Skeletal muscle satellite cell (primary cell): ENCODE measurements at regions not wholly inside any gene's neighbourhood (a gene's known extent, or its start where the extent isn't known, plus 50 kb on each side); places are given as distances from the start of the nearest gene placed in this dataset.

Source experiments
- H3K27me3 ChIP-seq: 2 replicates; pipeline ENCODE4 v1.7.0; 2013; ENCODE audit warnings: low read length; ENCODE audit not compliant: control insufficient read depth, insufficient read depth
- H3K36me3 ChIP-seq: 2 replicates; pipeline ENCODE4 v1.7.0; 2013; ENCODE audit warnings: mild to moderate bottlenecking, control low read depth, low read length; ENCODE audit not compliant: insufficient read depth
- H3K4me1 ChIP-seq: 2 replicates; pipeline ENCODE4 v1.7.0; 2013; ENCODE audit warnings: low read length; ENCODE audit not compliant: control insufficient read depth, insufficient read depth
- H3K4me2 ChIP-seq: 2 replicates; pipeline ENCODE4 v1.7.0; 2013; ENCODE audit warnings: mild to moderate bottlenecking, low read length
- H3K4me3 ChIP-seq: 2 replicates; pipeline ENCODE4 v1.7.0; 2013; ENCODE audit warnings: low read length
- H3K9ac ChIP-seq: 2 replicates; pipeline ENCODE4 v1.7.0; 2013; ENCODE audit warnings: mild to moderate bottlenecking, low read depth, low read length, moderate library complexity
- H3K9me3 ChIP-seq: replicated peaks from 2 replicates; pipeline ENCODE4 v1.7.0; 2013; ENCODE audit warnings: mild to moderate bottlenecking, control low read depth, low read length

GRCh38 chr2:192473331-192473730 lies 278.6 kb upstream of the TMEFF2 start:
- H3K9me3 ChIP-seq, result no peaks in the 10 kb centered on the region
- H3K4me2 ChIP-seq, result no peak overlapping the region
- H3K27me3 ChIP-seq, result no peaks in the 10 kb centered on the region
- H3K9ac ChIP-seq, result no peak overlapping the region
- no peak overlapping the region for H3K4me3 ChIP-seq
- H3K36me3 ChIP-seq, result no peaks in the 10 kb centered on the region
- H3K4me1 ChIP-seq, result no peaks in the 10 kb centered on the region

DNA sequence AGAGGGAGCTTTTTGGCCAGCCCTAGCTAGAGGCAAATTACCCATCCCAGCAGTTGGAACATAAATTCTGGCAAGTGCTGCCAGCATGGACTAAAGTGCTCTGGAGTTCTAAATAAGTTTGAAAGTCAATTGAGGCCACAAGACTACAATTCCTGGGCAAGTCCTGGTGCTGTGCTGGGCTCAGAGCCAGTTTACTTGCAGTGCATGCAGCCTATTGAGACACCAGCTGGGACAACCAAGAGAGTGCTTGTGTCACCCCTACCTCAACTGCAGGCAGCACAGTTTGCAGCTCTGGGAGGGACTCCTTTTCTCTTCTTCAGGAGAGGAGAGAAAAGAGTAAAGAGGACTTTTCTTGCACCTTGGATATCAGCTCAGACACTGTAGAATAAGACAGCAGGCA lies 277.2 kb upstream of the TMEFF2 start:
- Histone ChIP-seq H3K9ac (no peak overlapping the region), H3K4me3 (no peak overlapping the region), H3K9me3 (no peaks in the 10 kb centered on the region), H3K36me3 (no peaks in the 10 kb centered on the region), H3K4me2 (no peak overlapping the region), H3K4me1 (no peaks in the 10 kb centered on the region), H3K27me3 (no peaks in the 10 kb centered on the region)

- H3K4me1 ChIP-seq, result no peaks in the 10 kb centered on the region
- no peaks in the 10 kb centered on the region for H3K36me3 ChIP-seq
- H3K4me2 ChIP-seq, result no peak overlapping the region
- H3K27me3 ChIP-seq, result no peaks in the 10 kb centered on the region
- H3K9ac ChIP-seq, result no peak overlapping the region
- H3K4me3 ChIP-seq, result no peak overlapping the region
- H3K9me3 ChIP-seq, result no peaks in the 10 kb centered on the region
Observed at GRCh38 chr2:192469612-192470011, 274.9 kb upstream of the TMEFF2 start.

DNA sequence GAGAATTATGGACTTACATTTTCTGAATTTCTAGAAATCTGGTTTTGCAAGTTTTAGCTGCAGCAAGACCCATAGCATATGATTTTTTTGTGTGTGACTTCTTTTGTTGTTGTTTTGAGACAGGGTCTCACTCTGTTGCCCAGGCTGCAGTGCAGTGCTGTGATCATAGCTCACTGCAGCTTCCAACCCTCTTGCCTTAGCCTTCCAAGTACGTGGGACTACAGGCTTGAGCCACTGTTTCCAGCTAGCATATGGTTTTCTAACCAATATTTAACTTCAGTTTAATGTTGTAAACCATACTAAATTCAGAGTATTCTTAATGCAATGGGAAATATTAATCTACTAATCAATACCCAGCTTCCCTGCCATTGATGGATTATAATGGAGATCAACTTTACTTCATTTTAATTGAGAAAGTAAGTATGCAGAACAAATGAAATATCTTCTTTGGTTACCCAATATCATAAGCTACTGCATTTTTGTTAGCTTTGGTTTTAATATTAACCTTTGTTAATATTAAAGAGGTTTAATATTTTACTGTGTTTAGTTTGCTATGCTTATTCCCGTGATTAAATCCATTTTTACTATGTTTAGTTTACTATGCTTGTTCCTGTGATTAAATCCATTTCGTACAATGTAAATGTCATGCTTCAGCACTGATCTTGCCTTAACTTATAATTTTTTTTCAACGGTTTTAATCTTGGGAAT lies 273.4 kb upstream of the TMEFF2 start:
- no peaks in the 10 kb centered on the region for H3K36me3 ChIP-seq
- H3K9ac ChIP-seq, result no peak overlapping the region
- H3K4me1 ChIP-seq, result no peaks in the 10 kb centered on the region
- no peaks in the 10 kb centered on the region for H3K27me3 ChIP-seq
- H3K4me3 ChIP-seq, result no peak overlapping the region
- no peak overlapping the region for H3K4me2 ChIP-seq
- no peaks in the 10 kb centered on the region for H3K9me3 ChIP-seq

DNA sequence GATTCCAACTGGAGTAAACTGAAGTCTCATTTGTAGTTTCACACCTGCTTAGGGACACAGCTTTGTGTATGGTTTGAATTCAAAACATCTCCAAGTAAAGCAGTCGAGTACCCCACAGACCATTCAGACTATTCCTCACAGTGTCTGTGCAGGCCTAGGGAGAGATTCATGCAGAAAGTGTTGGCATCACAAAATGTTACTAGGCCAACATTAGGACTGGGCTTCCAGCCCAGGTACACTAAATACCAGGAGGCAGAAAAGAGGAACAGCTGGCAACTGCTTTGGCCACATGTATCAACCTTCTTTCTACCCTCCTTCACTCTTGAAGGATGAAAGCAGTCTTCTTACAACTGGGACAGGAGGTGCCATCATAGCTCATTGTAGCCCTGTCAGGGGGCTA lies 270.4 kb upstream of the TMEFF2 start:
- Histone ChIP-seq H3K4me3 (no peak overlapping the region), H3K36me3 (no peaks in the 10 kb centered on the region), H3K4me1 (no peaks in the 10 kb centered on the region), H3K4me2 (no peak overlapping the region), H3K9me3 (no peaks in the 10 kb centered on the region), H3K9ac (no peak overlapping the region), H3K27me3 (no peaks in the 10 kb centered on the region)

- Histone ChIP-seq H3K27me3 (no peaks in the 10 kb centered on the region), H3K9ac (no peak overlapping the region), H3K36me3 (no peaks in the 10 kb centered on the region), H3K9me3 (no peaks in the 10 kb centered on the region), H3K4me1 (no peaks in the 10 kb centered on the region), H3K4me3 (no peak overlapping the region), H3K4me2 (no peak overlapping the region)
Observed at GRCh38 chr2:192459422-192459821, 264.7 kb upstream of the TMEFF2 start.

DNA sequence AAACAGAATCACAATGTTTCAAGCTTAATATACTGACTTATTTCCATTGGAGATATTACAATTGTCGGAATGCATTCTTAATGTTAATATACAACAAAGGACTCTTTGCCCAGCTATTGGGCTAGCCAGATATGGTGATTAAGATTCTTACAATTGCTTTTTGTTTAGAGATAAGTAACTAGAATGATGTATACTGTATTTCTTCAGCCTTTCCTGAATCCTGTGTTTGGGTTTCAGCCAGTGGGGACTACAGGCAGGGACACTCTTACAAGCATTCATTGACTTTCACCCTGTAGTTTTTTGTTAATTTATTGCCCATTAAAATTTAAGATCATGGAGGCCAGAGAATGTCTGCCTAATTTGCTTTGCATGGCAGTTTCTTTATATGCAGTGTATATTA lies 254.1 kb upstream of the TMEFF2 start:
- Histone ChIP-seq H3K4me2 (no peak overlapping the region), H3K36me3 (no peaks in the 10 kb centered on the region), H3K9me3 (no peaks in the 10 kb centered on the region), H3K4me3 (no peak overlapping the region), H3K9ac (no peak overlapping the region), H3K4me1 (no peaks in the 10 kb centered on the region), H3K27me3 (no peaks in the 10 kb centered on the region)

GRCh38 chr2:192444286-192444838 lies 249.6 kb upstream of the TMEFF2 start:
- H3K4me2 ChIP-seq, result no peak overlapping the region
- H3K9ac ChIP-seq, result no peak overlapping the region
- no peak overlapping the region for H3K4me3 ChIP-seq
- no peaks in the 10 kb centered on the region for H3K27me3 ChIP-seq
- peaks cover 9% of the 10 kb centered on the region for H3K4me1 ChIP-seq
- H3K36me3 ChIP-seq, result no peaks in the 10 kb centered on the region
- H3K9me3 ChIP-seq, result no peaks in the 10 kb centered on the region

- Histone ChIP-seq H3K36me3 (no peaks in the 10 kb centered on the region), H3K27me3 (no peaks in the 10 kb centered on the region), H3K4me1 (peaks cover 9% of the 10 kb centered on the region), H3K4me2 (no peak overlapping the region), H3K9ac (no peak overlapping the region), H3K4me3 (no peak overlapping the region), H3K9me3 (no peaks in the 10 kb centered on the region)
Observed at GRCh38 chr2:192443831-192444230, 249.1 kb upstream of the TMEFF2 start.

DNA sequence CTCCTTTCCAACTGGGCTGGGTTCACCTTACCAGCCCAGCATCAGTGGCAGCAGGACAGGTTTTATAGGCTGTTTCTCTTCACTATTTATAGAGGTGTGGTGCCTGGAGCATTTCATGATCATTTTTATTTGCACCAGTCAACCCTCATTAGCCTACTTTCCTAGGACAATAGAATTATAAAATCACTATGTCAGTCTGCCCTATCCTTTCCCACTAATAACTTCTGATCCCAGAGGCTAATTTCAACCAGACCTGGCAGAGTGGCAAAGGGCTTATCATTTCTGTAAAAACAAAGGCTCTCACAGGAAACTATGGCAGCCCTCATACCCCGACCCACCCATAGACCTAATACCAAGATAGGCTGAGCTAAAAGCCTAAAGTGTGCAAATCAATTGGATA lies 243.5 kb upstream of the TMEFF2 start:
- H3K36me3 ChIP-seq, result no peaks in the 10 kb centered on the region
- peaks cover 15% of the 10 kb centered on the region for H3K4me1 ChIP-seq
- no peaks in the 10 kb centered on the region for H3K27me3 ChIP-seq
- no peak overlapping the region for H3K4me3 ChIP-seq
- H3K4me2 ChIP-seq, result no peak overlapping the region
- no peak overlapping the region for H3K9ac ChIP-seq
- no peaks in the 10 kb centered on the region for H3K9me3 ChIP-seq

- H3K4me2 ChIP-seq, result no peak overlapping the region
- no peaks in the 10 kb centered on the region for H3K27me3 ChIP-seq
- H3K9me3 ChIP-seq, result no peaks in the 10 kb centered on the region
- H3K4me1 ChIP-seq, result peaks cover 15% of the 10 kb centered on the region
- H3K4me3 ChIP-seq, result no peak overlapping the region
- no peak overlapping the region for H3K9ac ChIP-seq
- no peaks in the 10 kb centered on the region for H3K36me3 ChIP-seq
Observed at GRCh38 chr2:192437653-192438052, 242.9 kb upstream of the TMEFF2 start.

GRCh38 chr2:192424243-192424642 lies 229.5 kb upstream of the TMEFF2 start:
- Histone ChIP-seq H3K27me3 (no peaks in the 10 kb centered on the region), H3K36me3 (no peaks in the 10 kb centered on the region), H3K9ac (no peak overlapping the region), H3K9me3 (no peaks in the 10 kb centered on the region), H3K4me1 (no peaks in the 10 kb centered on the region), H3K4me2 (no peak overlapping the region), H3K4me3 (no peak overlapping the region)
